ENCODE measurements at regions not wholly inside any gene's neighbourhood (a gene's known extent, or its start where the extent isn't known, plus 50 kb on each side); places are given as distances from the start of the nearest gene placed in this dataset.

- no peak for DNase-seq (ENCODE audit: low spot score)
These were observed 612.1 kb downstream of the TBC1D4 start for GRCh38 chr13:74869846-74870245.

- no peak for DNase-seq (ENCODE audit: low spot score)
These were observed 613.9 kb downstream of the TBC1D4 start for GRCh38 chr13:74868049-74868448.

GRCh38 chr13:74867460-74867859 is 614.5 kb downstream of the TBC1D4 start:
- no peak for DNase-seq (ENCODE audit: low spot score)

GRCh38 chr13:74866101-74866500 is 615.9 kb downstream of the TBC1D4 start:
- DNase-seq (ENCODE audit: low spot score): no peak

GRCh38 chr13:74865656-74866055 is 616.3 kb downstream of the TBC1D4 start:
- DNase-seq (ENCODE audit: low spot score): no peak

GRCh38 chr13:74860789-74861188 is 621.2 kb downstream of the TBC1D4 start:
- DNase-seq (ENCODE audit: low spot score): no peak

- no peak for DNase-seq (ENCODE audit: low spot score)
These were observed 631.1 kb downstream of the TBC1D4 start for GRCh38 chr13:74850893-74851292.

GRCh38 chr13:74847966-74848365 is 634.0 kb downstream of the TBC1D4 start:
- DNase-seq (ENCODE audit: low spot score): no peak

- DNase-seq (ENCODE audit: low spot score): no peak
These were observed 636.2 kb downstream of the TBC1D4 start for GRCh38 chr13:74845806-74846205.

- DNase-seq (ENCODE audit: low spot score): no peak
These were observed 640.3 kb downstream of the TBC1D4 start for GRCh38 chr13:74841651-74842050.

GRCh38 chr13:74841123-74841522 is 640.8 kb downstream of the TBC1D4 start:
- DNase-seq (ENCODE audit: low spot score): no peak

- DNase-seq (ENCODE audit: low spot score): no peak
These were observed 642.3 kb downstream of the TBC1D4 start for GRCh38 chr13:74839656-74840055.

GRCh38 chr13:74838096-74838495 is 643.9 kb downstream of the TBC1D4 start:
- no peak for DNase-seq (ENCODE audit: low spot score)

GRCh38 chr13:74836628-74837027 is 645.3 kb downstream of the TBC1D4 start:
- no peak for DNase-seq (ENCODE audit: low spot score)

- DNase-seq (ENCODE audit: low spot score): no peak
These were observed 646.4 kb downstream of the TBC1D4 start for GRCh38 chr13:74835579-74835978.

GRCh38 chr13:74825938-74826246 is 656.1 kb downstream of the TBC1D4 start:
- no peak for DNase-seq (ENCODE audit: low spot score)

- DNase-seq (ENCODE audit: low spot score): no peak
These were observed 656.6 kb downstream of the TBC1D4 start for GRCh38 chr13:74825152-74825937.

- DNase-seq (ENCODE audit: low spot score): no peak
These were observed 661.2 kb downstream of the TBC1D4 start for GRCh38 chr13:74820809-74821208.

GRCh38 chr13:74819549-74819948 is 662.4 kb downstream of the TBC1D4 start:
- no peak for DNase-seq (ENCODE audit: low spot score)

GRCh38 chr13:74816737-74817136 is 665.2 kb downstream of the TBC1D4 start:
- DNase-seq (ENCODE audit: low spot score): no peak

GRCh38 chr13:74796157-74796556 is 662.0 kb upstream of the KLF12 start:
- DNase-seq (ENCODE audit: low spot score): no peak

GRCh38 chr13:74795526-74795925 is 661.3 kb upstream of the KLF12 start:
- no peak for DNase-seq (ENCODE audit: low spot score)

GRCh38 chr13:74794582-74794981 is 660.4 kb upstream of the KLF12 start:
- DNase-seq (ENCODE audit: low spot score): no peak

GRCh38 chr13:74794147-74794546 is 659.9 kb upstream of the KLF12 start:
- DNase-seq (ENCODE audit: low spot score): no peak
